NCI-H69 (cell line): ENCODE measurements at regions not wholly inside any gene's neighbourhood (a gene's known extent, or its start where the extent isn't known, plus 50 kb on each side); places are given as distances from the start of the nearest gene placed in this dataset.

ENCODE experiments used
- DNase-seq: peaks from one replicate; lab custom pipeline; 2025; lab: John Stamatoyannopoulos, UW

DNA sequence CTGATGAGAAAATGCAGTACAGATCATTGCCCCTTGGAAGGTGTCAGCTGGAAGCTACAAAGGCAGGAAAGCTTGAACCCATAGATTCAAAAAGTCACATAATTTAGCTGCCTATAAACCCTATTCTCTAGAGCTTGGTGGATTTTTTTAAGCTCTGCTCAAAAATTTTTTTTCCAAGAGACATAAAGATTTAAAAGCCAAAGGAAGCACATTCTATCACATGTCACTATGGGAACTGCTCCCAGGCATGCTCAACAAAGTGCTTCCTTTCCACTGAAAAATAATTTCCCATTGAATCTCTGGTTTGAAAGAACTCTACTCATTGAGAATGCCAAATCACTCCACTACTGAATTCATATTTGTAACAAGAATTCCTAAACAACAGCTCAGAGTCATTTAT lies 419.8 kb downstream of the CETN3 start:
- DNase-seq = no peak

- DNase-seq = no peak
Measured at GRCh38 chr5:89988998-89989655, 420.4 kb downstream of the CETN3 start.

DNA sequence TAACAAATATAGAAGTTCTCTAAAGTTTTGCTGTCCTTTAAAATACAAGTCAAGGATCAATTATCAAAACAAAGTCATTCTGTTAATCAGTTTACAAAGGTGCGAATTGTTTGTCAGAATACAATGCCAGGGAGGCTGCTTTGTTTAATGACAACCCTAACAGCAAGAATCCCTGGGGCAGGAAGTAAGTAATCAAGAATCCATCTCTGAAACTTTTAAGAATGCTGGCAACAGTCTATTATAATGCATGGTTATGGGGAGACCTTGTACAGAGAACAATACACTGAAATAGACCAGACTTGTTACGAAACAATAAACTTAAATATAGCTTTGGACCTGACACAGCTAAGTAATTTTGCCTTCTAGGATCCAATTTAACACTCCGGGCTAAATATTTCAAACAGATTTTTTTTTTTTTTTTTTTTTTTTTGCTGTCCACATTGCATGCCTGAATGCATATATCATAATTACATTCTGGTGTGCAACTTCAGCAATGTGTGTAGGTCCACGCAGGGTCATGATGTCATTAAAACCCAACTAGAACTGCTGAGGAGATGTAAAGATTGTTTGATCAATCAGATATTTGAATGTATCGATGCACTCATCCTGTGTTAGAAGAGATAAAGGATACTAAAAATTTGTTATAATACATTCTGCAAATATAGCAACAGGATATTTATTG lies 421.3 kb downstream of the CETN3 start:
- peak; percentile 18 for DNase-seq

DNA sequence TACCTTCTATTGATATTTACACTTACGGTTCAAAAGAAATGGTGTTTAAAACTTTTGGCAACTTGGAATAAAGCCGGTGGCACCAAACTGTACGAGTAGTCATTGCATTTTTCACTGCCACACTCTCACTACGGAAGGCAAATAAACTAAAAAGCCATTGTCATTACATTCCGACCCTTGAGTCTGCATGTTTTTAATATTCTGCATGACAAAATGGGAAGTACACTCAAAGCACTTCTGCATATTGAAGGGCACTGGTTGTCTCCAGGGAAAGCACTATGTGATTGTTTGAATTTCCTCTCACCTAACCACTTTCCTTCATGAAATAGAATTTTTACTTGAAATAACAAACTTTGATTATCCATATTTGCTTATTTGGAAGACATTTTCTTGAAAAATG lies 426.3 kb downstream of the CETN3 start:
- DNase-seq = no peak

GRCh38 chr5:89981878-89982773 lies 427.4 kb downstream of the CETN3 start:
- peak; percentile 26 for DNase-seq

- no peak for DNase-seq
Measured at GRCh38 chr5:89981021-89981420, 428.5 kb downstream of the CETN3 start.

GRCh38 chr5:89973516-89973915 lies 436.0 kb downstream of the CETN3 start:
- no peak for DNase-seq

- DNase-seq = no peak
Measured at GRCh38 chr5:89972901-89973300, 436.7 kb downstream of the CETN3 start.

- DNase-seq = no peak
Measured at GRCh38 chr5:89968958-89969381, 440.6 kb downstream of the CETN3 start.

- no peak for DNase-seq
Measured at GRCh38 chr5:89967771-89968444, 441.6 kb downstream of the CETN3 start.

- no peak for DNase-seq
Measured at GRCh38 chr5:89956838-89957237, 452.7 kb downstream of the CETN3 start.

GRCh38 chr5:89954916-89955315 lies 454.6 kb downstream of the CETN3 start:
- no peak for DNase-seq

- no peak for DNase-seq
Measured at GRCh38 chr5:89951876-89952275, 457.7 kb downstream of the CETN3 start.

DNA sequence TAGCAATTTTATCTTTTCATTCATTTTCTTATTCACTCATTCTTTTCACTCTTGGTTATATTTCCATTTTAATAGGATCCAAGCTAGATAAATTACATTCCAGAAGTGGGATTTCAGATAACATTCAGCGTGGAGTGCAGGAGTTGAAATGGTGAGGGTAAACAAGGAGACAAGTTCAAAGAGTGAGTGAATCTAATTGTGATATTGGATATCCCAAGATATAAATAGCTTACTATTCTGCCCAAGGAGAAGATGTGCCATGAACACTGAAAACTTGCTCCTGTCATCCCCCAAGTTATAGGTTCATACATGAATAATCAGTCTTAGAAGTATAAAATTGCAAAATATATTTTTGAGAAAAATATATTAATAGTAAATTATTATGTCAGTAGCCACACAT lies 459.3 kb downstream of the CETN3 start:
- DNase-seq = no peak

- no peak for DNase-seq
Measured at GRCh38 chr5:89948977-89949376, 460.6 kb downstream of the CETN3 start.

DNA sequence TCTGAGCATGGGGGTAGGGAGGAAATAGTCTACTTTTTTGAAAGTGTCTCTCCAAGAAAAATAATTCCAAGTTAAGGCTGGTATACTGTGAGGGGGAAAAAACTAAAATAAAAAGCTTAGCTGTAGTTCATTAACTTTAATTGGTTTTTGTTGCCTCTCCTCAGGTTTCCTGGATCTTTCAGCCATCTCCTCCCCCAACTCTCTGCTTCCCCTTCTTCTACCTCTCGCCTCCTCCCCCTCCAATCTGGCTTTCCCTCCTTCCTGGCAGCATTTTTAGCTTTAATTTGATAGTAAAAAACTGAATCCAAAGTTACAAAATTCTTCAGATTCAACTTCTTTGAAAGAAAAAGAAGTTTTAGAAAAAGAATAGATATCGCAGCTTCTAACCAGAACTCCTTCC lies 462.6 kb downstream of the CETN3 start:
- DNase-seq = no peak

DNA sequence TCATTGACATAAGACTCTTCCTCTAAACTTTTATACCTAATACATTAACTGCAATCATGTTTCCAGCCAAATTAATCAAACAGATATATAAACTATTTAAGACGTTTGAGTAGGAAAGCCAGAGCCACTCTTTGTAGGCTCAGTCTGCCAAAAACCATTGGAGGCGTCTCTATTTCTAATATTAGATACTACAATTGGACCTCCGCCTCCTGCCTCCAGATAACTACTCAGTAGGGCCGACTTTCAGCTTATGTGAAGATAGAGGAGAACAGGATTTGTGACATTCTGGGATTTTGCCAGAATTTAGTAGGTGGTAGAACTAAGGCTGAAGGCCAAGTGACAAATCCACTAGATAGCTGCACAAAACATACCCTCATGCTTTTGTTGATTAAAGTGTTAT lies 463.0 kb downstream of the CETN3 start:
- DNase-seq = no peak

GRCh38 chr5:89942171-89942570 lies 467.4 kb downstream of the CETN3 start:
- DNase-seq = no peak

GRCh38 chr5:89936576-89936975 lies 473.0 kb downstream of the CETN3 start:
- DNase-seq = no peak

- DNase-seq = no peak
Measured at GRCh38 chr5:89934069-89934468, 475.5 kb downstream of the CETN3 start.

GRCh38 chr5:89932771-89933181 lies 476.8 kb downstream of the CETN3 start:
- DNase-seq = no peak
